ENCODE measurements at regions not wholly inside any gene's neighbourhood (a gene's known extent, or its start where the extent isn't known, plus 50 kb on each side); places are given as distances from the start of the nearest gene placed in this dataset.

DNA sequence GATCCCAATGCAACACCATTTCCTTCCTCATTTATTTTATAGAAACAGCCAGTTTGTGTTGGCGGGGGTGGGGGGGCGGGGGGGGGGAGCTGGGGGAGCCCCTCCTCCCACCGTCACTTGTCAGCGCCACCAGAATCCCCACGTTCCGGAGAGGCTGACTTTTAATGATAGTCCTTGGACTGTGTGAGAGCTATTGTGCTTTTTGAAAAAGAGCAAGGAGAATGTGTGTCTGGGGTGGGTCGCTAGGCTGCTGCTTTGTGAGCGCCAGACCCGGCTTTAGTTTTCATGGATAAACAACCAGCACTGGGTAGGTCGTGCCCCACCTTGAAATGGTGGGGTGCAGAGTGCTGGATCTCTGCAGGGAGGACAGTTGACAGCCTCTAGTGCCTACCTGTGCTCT is 135.0 kb upstream of the ONECUT1 start:
- Histone ChIP-seq H3K4me3 (no peak overlapping the region), H3K27ac (no peak overlapping the region), H3K36me3 (ENCODE audit: insufficient read depth in 1 of 2, low read depth in 1 of 2) (no peaks in the 10 kb centered on the region), H3K27me3 (ENCODE audit: insufficient read depth in 3 of 3, low read length in 2 of 3) (no peaks in the 10 kb centered on the region), H3K4me1 (no peaks in the 10 kb centered on the region), H3K9me3 (no peaks in the 10 kb centered on the region)
- TF ChIP-seq, protein P1, sequence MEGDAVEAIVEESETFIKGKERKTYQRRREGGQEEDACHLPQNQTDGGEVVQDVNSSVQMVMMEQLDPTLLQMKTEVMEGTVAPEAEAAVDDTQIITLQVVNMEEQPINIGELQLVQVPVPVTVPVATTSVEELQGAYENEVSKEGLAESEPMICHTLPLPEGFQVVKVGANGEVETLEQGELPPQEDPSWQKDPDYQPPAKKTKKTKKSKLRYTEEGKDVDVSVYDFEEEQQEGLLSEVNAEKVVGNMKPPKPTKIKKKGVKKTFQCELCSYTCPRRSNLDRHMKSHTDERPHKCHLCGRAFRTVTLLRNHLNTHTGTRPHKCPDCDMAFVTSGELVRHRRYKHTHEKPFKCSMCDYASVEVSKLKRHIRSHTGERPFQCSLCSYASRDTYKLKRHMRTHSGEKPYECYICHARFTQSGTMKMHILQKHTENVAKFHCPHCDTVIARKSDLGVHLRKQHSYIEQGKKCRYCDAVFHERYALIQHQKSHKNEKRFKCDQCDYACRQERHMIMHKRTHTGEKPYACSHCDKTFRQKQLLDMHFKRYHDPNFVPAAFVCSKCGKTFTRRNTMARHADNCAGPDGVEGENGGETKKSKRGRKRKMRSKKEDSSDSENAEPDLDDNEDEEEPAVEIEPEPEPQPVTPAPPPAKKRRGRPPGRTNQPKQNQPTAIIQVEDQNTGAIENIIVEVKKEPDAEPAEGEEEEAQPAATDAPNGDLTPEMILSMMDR (IDR thresholded peaks at IDR 0.05), result no peak
- WGBS, 3 donors, result 36 to 43% (median 36%) methylated on average over 10 of the region's 10 CpGs
- no peak for DNase-seq
- no peak for ATAC-seq
- intact Hi-C loops (cut with DNase I), result no loop called here

DNA sequence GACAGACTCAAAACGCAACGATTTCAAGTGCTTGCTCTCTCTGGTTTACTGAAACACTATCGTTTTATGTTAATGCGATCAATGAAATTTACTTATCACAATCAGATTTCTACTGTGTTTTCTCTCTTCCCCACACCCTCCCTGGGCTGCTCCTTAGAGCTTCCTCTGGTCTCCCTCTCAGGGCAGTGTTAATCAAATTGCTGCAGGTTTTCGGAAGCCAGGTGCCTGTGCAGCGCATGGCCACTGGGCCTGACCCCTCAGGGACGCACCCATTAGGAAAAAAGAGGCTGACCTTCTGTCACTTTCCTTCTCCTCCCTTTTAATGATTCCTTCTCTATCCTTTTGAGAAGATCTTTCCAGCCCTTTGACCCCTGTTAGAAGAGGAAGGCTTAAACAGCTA is 134.5 kb upstream of the ONECUT1 start:
- Histone ChIP-seq H3K9me3 (no peaks in the 10 kb centered on the region), H3K4me1 (no peaks in the 10 kb centered on the region), H3K27me3 (ENCODE audit: insufficient read depth in 3 of 3, low read length in 2 of 3) (no peaks in the 10 kb centered on the region), H3K4me3 (no peak overlapping the region), H3K36me3 (ENCODE audit: insufficient read depth in 1 of 2, low read depth in 1 of 2) (no peaks in the 10 kb centered on the region), H3K27ac (no peak overlapping the region)
- intact Hi-C loops (cut with DNase I), result no loop called here
- WGBS, 3 donors, result 72 to 81% (median 78%) methylated on average over 7 of the region's 7 CpGs
- ATAC-seq (no peak), DNase-seq (no peak)
- TF ChIP-seq, protein P1 (IDR thresholded peaks at IDR 0.05), result no peak

DNA sequence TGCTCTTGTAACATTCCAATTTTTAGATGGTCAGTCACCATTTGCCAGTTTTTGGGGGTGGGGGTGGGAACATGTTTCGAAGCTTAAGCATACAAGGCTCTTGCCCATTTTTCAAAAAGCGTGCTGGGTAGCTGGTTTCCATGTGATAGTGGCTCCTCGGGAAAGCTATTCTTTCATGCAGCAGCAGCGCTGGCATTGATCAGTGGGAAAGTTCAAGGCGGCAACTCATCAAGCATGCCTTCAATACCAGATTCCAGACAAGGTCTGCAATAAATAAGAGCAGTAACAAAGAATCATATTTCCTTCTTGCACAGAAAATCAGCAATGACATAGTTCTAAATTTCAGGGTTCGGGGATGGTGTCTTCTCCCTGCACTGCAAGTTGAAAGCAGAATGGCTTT is 133.5 kb upstream of the ONECUT1 start:
- 59 to 66% (median 60%) methylated on average over 6 of the region's 6 CpGs for WGBS, 3 donors
- Histone ChIP-seq H3K4me1 (no peaks in the 10 kb centered on the region), H3K27ac (no peak overlapping the region), H3K4me3 (no peak overlapping the region), H3K36me3 (ENCODE audit: insufficient read depth in 1 of 2, low read depth in 1 of 2) (no peaks in the 10 kb centered on the region), H3K9me3 (no peaks in the 10 kb centered on the region), H3K27me3 (ENCODE audit: insufficient read depth in 3 of 3, low read length in 2 of 3) (no peaks in the 10 kb centered on the region)
- TF ChIP-seq, protein P1 (IDR thresholded peaks at IDR 0.05), result no peak
- DNase-seq (no peak), ATAC-seq (no peak)
- intact Hi-C loops (cut with DNase I), result no loop called here

DNA sequence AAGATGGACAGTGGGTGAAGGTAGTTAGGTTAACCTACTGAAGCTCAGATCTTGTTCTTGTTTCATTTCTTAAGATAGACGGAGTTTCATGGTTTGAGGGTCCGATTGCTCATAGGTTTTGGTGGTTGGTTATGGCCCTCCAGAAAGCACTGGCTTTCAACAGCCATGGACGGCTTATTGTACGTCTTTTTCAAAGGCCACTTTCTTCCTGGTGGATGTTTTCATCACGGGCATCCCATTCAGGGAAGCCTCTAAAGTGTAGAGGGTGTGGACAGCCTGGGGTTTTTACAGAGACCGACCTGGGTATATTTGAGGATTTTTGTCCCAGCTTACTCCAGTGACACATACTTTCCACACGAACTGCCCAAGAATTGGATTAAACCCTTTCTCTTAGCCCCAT is 132.7 kb upstream of the ONECUT1 start:
- DNase-seq, result no peak
- no peak overlapping the region for H3K27ac ChIP-seq
- intact Hi-C loops (cut with DNase I), result no loop called here
- H3K27me3 ChIP-seq (ENCODE audit: insufficient read depth in 3 of 3, low read length in 2 of 3), result no peaks in the 10 kb centered on the region
- ATAC-seq, result no peak
- no peak overlapping the region for H3K4me3 ChIP-seq
- H3K36me3 ChIP-seq (ENCODE audit: insufficient read depth in 1 of 2, low read depth in 1 of 2), result no peaks in the 10 kb centered on the region
- no peaks in the 10 kb centered on the region for H3K4me1 ChIP-seq
- TF ChIP-seq, protein P1 (IDR thresholded peaks at IDR 0.05), result no peak
- 72 to 84% (median 80%) methylated on average over 7 of the region's 7 CpGs for WGBS, 3 donors
- no peaks in the 10 kb centered on the region for H3K9me3 ChIP-seq

DNA sequence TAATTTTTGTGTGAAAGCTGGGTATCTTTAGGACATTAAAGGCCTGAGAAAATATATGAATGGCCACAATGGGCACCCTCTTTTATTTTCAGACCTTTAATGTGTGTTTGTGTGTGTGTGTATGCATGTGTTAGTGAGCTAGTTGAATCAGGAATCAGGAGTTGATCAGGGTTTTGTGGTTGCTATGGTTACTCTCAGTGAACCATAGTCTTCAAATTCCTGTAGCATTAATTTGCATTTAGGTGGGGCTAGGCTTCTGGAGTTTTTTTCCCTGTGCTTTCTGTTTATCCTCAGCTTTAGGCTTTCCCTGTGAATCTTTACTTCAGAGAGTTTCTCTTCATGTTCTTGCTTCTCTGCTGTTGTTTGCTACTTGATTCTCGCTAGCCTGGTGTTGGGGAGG is 122.0 kb upstream of the ONECUT1 start:
- ATAC-seq (no peak), DNase-seq (no peak)
- WGBS, 3 donors, result 64 to 69% (median 64%) methylated on average over 1 of the region's 1 CpG
- Histone ChIP-seq H3K9me3 (no peaks in the 10 kb centered on the region), H3K27me3 (ENCODE audit: insufficient read depth in 3 of 3, low read length in 2 of 3) (peaks cover 0 to 2% (median 0%) of the 10 kb centered on the region in 3 donors), H3K36me3 (ENCODE audit: insufficient read depth in 1 of 2, low read depth in 1 of 2) (no peaks in the 10 kb centered on the region), H3K4me3 (no peak overlapping the region), H3K4me1 (no peaks in the 10 kb centered on the region), H3K27ac (no peak overlapping the region)
- intact Hi-C loops (cut with DNase I), result no loop called here
- TF ChIP-seq, protein P1 (IDR thresholded peaks at IDR 0.05), result no peak

Data from psoas muscle (tissue), 7 donors.